HCT116 (cell line): ENCODE measurements at regions not wholly inside any gene's neighbourhood (a gene's known extent, or its start where the extent isn't known, plus 50 kb on each side); places are given as distances from the start of the nearest gene placed in this dataset.

Experiments used
- ELF1 ChIP-seq: IDR thresholded peaks from 2 replicates; pipeline ENCODE4 v1.6.1; 2012; ENCODE audit warnings: low read depth, borderline replicate concordance
- EZH2 ChIP-seq: fragments of 200-600 bp; sonication (generic); IDR thresholded peaks from 2 replicates; pipeline ENCODE4 v1.6.1; 2017; ENCODE audit warnings: antibody characterized with exemption, mixed run types
- FOSL1 ChIP-seq: IDR thresholded peaks from 2 replicates; pipeline ENCODE4 v1.6.1; 2012; ENCODE audit warnings: low read depth
- POLR2AphosphoS5 ChIP-seq: IDR thresholded peaks from 2 replicates; pipeline ENCODE4 v1.6.1; 2011; ENCODE audit warnings: mild to moderate bottlenecking, low read depth, low read length, moderate library complexity
- SP1 ChIP-seq: IDR thresholded peaks from 2 replicates; pipeline ENCODE4 v1.6.1; 2012; ENCODE audit warnings: low read depth
- YY1 ChIP-seq: IDR thresholded peaks from 2 replicates; pipeline ENCODE4 v1.6.1; 2011; ENCODE audit warnings: low read length, low read depth, moderate library complexity, mild to moderate bottlenecking; ENCODE audit not compliant: insufficient replicate concordance; ENCODE audit errors: extremely low read depth
- ZNF274 ChIP-seq: fragments of 200-500 bp; sonication (Bioruptor generic); IDR thresholded peaks from 2 replicates; pipeline ENCODE4 v1.6.1; 2014; ENCODE audit warnings: mild to moderate bottlenecking, low read depth, low read length, inconsistent platforms
- TF ChIP-seq, protein P1 (sequence below): IDR thresholded peaks from 2 replicates; pipeline ENCODE4 v1.6.1; 2012
- TF ChIP-seq, protein P2 (sequence below), 3 experiments: fragments of 200-600 bp in 1 of 3; sonication (generic) in 1 of 3; IDR thresholded peaks in 2 of 3; conservative IDR thresholded peaks in 1 of 3; 2 replicates each; pipeline ENCODE4 v1.5.1; 2012 to 2017; ENCODE audit warnings: low read depth in 2 of 3, low read length in 2 of 3, antibody characterized with exemption in 1 of 3, borderline replicate concordance in 1 of 3, control low read depth in 1 of 3, mild to moderate bottlenecking in 1 of 3, mixed read lengths in 1 of 3, mixed run types in 1 of 3, moderate library complexity in 1 of 3; ENCODE audit not compliant: insufficient read depth in 1 of 3

- no peak for TF ChIP-seq POLR2AphosphoS5
- no peak for TF ChIP-seq YY1
- no peak for TF ChIP-seq ELF1
- TF ChIP-seq, protein P1, sequence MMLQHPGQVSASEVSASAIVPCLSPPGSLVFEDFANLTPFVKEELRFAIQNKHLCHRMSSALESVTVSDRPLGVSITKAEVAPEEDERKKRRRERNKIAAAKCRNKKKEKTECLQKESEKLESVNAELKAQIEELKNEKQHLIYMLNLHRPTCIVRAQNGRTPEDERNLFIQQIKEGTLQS = no peak
- TF ChIP-seq, protein P2, sequence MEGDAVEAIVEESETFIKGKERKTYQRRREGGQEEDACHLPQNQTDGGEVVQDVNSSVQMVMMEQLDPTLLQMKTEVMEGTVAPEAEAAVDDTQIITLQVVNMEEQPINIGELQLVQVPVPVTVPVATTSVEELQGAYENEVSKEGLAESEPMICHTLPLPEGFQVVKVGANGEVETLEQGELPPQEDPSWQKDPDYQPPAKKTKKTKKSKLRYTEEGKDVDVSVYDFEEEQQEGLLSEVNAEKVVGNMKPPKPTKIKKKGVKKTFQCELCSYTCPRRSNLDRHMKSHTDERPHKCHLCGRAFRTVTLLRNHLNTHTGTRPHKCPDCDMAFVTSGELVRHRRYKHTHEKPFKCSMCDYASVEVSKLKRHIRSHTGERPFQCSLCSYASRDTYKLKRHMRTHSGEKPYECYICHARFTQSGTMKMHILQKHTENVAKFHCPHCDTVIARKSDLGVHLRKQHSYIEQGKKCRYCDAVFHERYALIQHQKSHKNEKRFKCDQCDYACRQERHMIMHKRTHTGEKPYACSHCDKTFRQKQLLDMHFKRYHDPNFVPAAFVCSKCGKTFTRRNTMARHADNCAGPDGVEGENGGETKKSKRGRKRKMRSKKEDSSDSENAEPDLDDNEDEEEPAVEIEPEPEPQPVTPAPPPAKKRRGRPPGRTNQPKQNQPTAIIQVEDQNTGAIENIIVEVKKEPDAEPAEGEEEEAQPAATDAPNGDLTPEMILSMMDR (IDR thresholded peaks at IDR 0.05 in 2 of 3, conservative IDR thresholded peaks at IDR 0.05 in 1 of 3; ENCODE audit: borderline replicate concordance in 1 of 3, insufficient read depth in 1 of 3, low read depth in 2 of 3, low read length in 2 of 3) = no peak
- TF ChIP-seq ZNF274 = no peak
- no peak for TF ChIP-seq EZH2
- no peak for TF ChIP-seq FOSL1
- TF ChIP-seq SP1 = no peak
These were observed 443.0 kb upstream of the CCL2 start for GRCh38 chr17:33811984-33812577.
